K562 (cell line): ENCODE measurements at regions not wholly inside any gene's neighbourhood (a gene's known extent, or its start where the extent isn't known, plus 50 kb on each side); places are given as distances from the start of the nearest gene placed in this dataset.

Experiments
- ATAC-seq: fragments of 200-7000 bp; cut with Tn5 transposase; 3 replicates; pipeline ENCODE4 v1.9.1; 2020; ENCODE audit warnings: moderate library complexity
- BruUV-seq: library from RNA; stranded (reverse); fragments of 400-500 nt; replicated peaks from 2 replicates; lab custom pipeline; 2021; lab: Mats Ljungman, UMichigan
- CTCF ChIA-PET: fragments of 300-600 bp; formaldehyde crosslinking; extraction: SDS; loops from one replicate; lab custom pipeline; 2021; ENCODE audit warnings: low intra/inter-chr PET ratio; lab: Yijun Ruan, JAX
- POLR2A ChIA-PET: fragments of 300-600, 350-650 bp; sonication (Branson Sonifier 250); formaldehyde crosslinking; extraction: SDS; loops from one replicate; lab custom pipeline; 2021; ENCODE audit warnings: antibody characterized with exemption, inconsistent platforms; lab: Yijun Ruan, JAX
- DNase-seq, 4 experiments: peaks; one replicate each; pipeline versions ENCODE4 v3.0.0 to v3.0.0-alpha.2; 2011 to 2018; ENCODE audit warnings: low spot score in 3 of 4, mixed read lengths in 3 of 4; ENCODE audit errors: extremely low read depth in 1 of 4
- FAIRE-seq: peaks from 2 replicates; lab custom pipeline; 2011; peaks lifted over from hg19 to GRCh38; lab: Jason Lieb, UNC
- H2AFZ ChIP-seq: 2 replicates; pipeline ENCODE4 v1.6.0; 2011; ENCODE audit warnings: low read depth, low read length, control low read depth, inconsistent platforms
- H3K27ac ChIP-seq: fragments of 200-600 bp; 3 replicates; pipeline ENCODE4 v1.8.0; 2011; ENCODE audit warnings: low read depth, mild to moderate bottlenecking, control low read depth, inconsistent platforms, low read length, moderate library complexity, mixed read lengths; ENCODE audit errors: extremely low read depth
- H3K27me3 ChIP-seq, 2 experiments: fragments of 300-600 bp in 1 of 2; 2 replicates in 1 of 2; 3 replicates in 1 of 2; pipeline versions ENCODE4 v1.6.0 to v1.8.0; 2011; ENCODE audit warnings: inconsistent platforms in 2 of 2, low read length in 2 of 2, mild to moderate bottlenecking in 1 of 2, mixed read lengths in 1 of 2, moderate library complexity in 1 of 2; ENCODE audit not compliant: control insufficient read depth in 2 of 2, insufficient read depth in 2 of 2
- H3K36me3 ChIP-seq: fragments of 300-600 bp; 3 replicates; pipeline ENCODE4 v1.8.0; 2011; ENCODE audit warnings: mild to moderate bottlenecking, low read length, inconsistent platforms; ENCODE audit not compliant: control insufficient read depth, insufficient read depth
- H3K4me1 ChIP-seq, 2 experiments: fragments of 200-600 bp in 1 of 2; replicated peaks in 1 of 2; 2 replicates in 1 of 2; 3 replicates in 1 of 2; pipeline versions ENCODE4 v1.5.1 to v1.8.0; 2011; ENCODE audit warnings: inconsistent platforms in 2 of 2, low read length in 2 of 2, mild to moderate bottlenecking in 1 of 2, mixed read lengths in 1 of 2, moderate library complexity in 1 of 2; ENCODE audit not compliant: control insufficient read depth in 2 of 2, insufficient read depth in 2 of 2
- H3K4me2 ChIP-seq: 2 replicates; pipeline ENCODE4 v1.6.1; 2011; ENCODE audit warnings: low read length, control low read depth, inconsistent platforms, mixed read lengths; ENCODE audit not compliant: insufficient read depth
- H3K4me3 ChIP-seq: fragments of 200-600 bp; sonication (generic), shearing (Covaris generic); 2 replicates; pipeline ENCODE4 v1.5.1; 2016; ENCODE audit warnings: control low read depth, inconsistent platforms
- H3K79me2 ChIP-seq: fragments of 200-600 bp; 3 replicates; pipeline ENCODE4 v1.8.0; 2011; ENCODE audit warnings: low read length, inconsistent platforms; ENCODE audit not compliant: control insufficient read depth, insufficient read depth
- H3K9ac ChIP-seq, 2 experiments: 2 replicates each; pipeline versions ENCODE4 v1.6.0 to v1.6.1; 2011; ENCODE audit warnings: low read depth in 2 of 2, low read length in 2 of 2, control low read depth in 1 of 2, inconsistent platforms in 1 of 2, mild to moderate bottlenecking in 1 of 2, mixed read lengths in 1 of 2; ENCODE audit not compliant: insufficient read depth in 1 of 2
- H3K9me1 ChIP-seq: one replicate; pipeline ENCODE4 v1.6.0; 2011; ENCODE audit warnings: inconsistent platforms, mild to moderate bottlenecking, low read length, moderate library complexity; ENCODE audit not compliant: control insufficient read depth, insufficient read depth
- H3K9me3 ChIP-seq: replicated peaks from 2 replicates; pipeline ENCODE4 v1.5.1; 2011; ENCODE audit warnings: low read depth, low read length, inconsistent platforms; ENCODE audit not compliant: control insufficient read depth, insufficient read depth
- H4K20me1 ChIP-seq: replicated peaks from 2 replicates; pipeline ENCODE4 v1.6.1; 2011; ENCODE audit warnings: low read length, inconsistent platforms, mixed read lengths; ENCODE audit not compliant: control insufficient read depth, insufficient read depth
- E2F3 ChIP-seq: fragments of 250-450 bp; sonication (Bioruptor Pico); IDR thresholded peaks from 2 replicates; pipeline ENCODE4 v1.4.0; 2020; ENCODE audit warnings: mild to moderate bottlenecking
- EP300 ChIP-seq: IDR thresholded peaks from 2 replicates; pipeline ENCODE4 v1.6.1; 2012; ENCODE audit warnings: low read length, improper control_type of control experiment
- FOXO4 ChIP-seq: fragments of 450-650 bp; formaldehyde crosslinking; IDR thresholded peaks from 2 replicates; pipeline ENCODE4 v1.4.0; 2020; ENCODE audit warnings: mild to moderate bottlenecking, moderate library complexity
- HMGN3 ChIP-seq: IDR thresholded peaks from 2 replicates; pipeline ENCODE4 v1.6.1; 2011; ENCODE audit warnings: borderline replicate concordance, low read depth, mild to moderate bottlenecking, mixed read lengths, low read length; ENCODE audit not compliant: insufficient read length; ENCODE audit errors: extremely low read depth
- IFI16 ChIP-seq: fragments of 250-450 bp; sonication (Bioruptor Pico); IDR thresholded peaks from 2 replicates; pipeline ENCODE4 v2.1.2; 2022; ENCODE audit warnings: mild to moderate bottlenecking, inconsistent platforms
- KLF6 ChIP-seq: fragments of 250-450 bp; sonication (Bioruptor Pico); IDR thresholded peaks from 2 replicates; pipeline ENCODE4 v1.4.0; 2020; ENCODE audit warnings: mild to moderate bottlenecking, moderate library complexity, borderline replicate concordance
- MCM7 ChIP-seq, 2 experiments: fragments of 450-650 bp; IDR thresholded peaks; 2 replicates each; pipeline ENCODE4 v1.6.1; 2016 to 2018
- PKNOX1 ChIP-seq: fragments of 450-650 bp; IDR thresholded peaks from 2 replicates; pipeline ENCODE4 v1.6.1; 2016
- POLR3A ChIP-seq: IDR thresholded peaks from 2 replicates; pipeline ENCODE4 v1.6.1; 2011; ENCODE audit warnings: borderline replicate concordance, mild to moderate bottlenecking, moderate library complexity; ENCODE audit not compliant: insufficient read length, insufficient read depth; ENCODE audit errors: extremely low read depth
- RBM34 ChIP-seq: fragments of 200-400 bp; formaldehyde crosslinking; IDR thresholded peaks from 2 replicates; pipeline ENCODE4 v1.6.1; 2018; ENCODE audit warnings: low read length, borderline replicate concordance; ENCODE audit not compliant: insufficient read depth
- REST ChIP-seq, 2 experiments: fragments of 450-650 bp; formaldehyde crosslinking in 1 of 2; IDR thresholded peaks; 2 replicates each; pipeline versions ENCODE4 v1.4.0 to v1.6.1; 2014 to 2020; ENCODE audit warnings: mild to moderate bottlenecking in 2 of 2, borderline replicate concordance in 1 of 2, low read depth in 1 of 2
- RHOXF2B ChIP-seq: fragments of 250-450 bp; sonication (Bioruptor Pico); conservative IDR thresholded peaks from 2 replicates; pipeline ENCODE4 v1.5.1; 2021
- WGBS: fragments of 100-300 bp; shearing (Covaris generic); methylation state at CpG from one replicate; pipeline ENCODE4 v1.1.6; 2016; ENCODE audit warnings: low coverage, mixed read lengths; ENCODE audit not compliant: insufficient coverage; ENCODE audit errors: missing lambda C conversion rate; 5-methylcytosine and 5-hydroxymethylcytosine counted together
- in situ Hi-C: fragments of 300-500 bp; cut with MboI; formaldehyde crosslinking; loops from 4 replicates; pipeline ENCODE4 v1.15.0; 2018; ENCODE audit warnings: inconsistent platforms, mixed read lengths
- intact Hi-C: fragments of 100-400 bp; cut with micrococcal nuclease; formaldehyde crosslinking; loops from 2 replicates; pipeline ENCODE4 v1.14.2; 2022

GRCh38 chr6:76942203-76942966, 520.9 kb downstream of the HTR1B start:
- in situ Hi-C loops (no loop called here), intact Hi-C loops (no loop called here)
- Histone ChIP-seq H3K4me2 (no peak overlapping the region), H3K4me1 (no peaks in the 10 kb centered on the region), H3K27me3 (no peaks in the 10 kb centered on the region), H2AFZ (no peak overlapping the region), H3K9me3 (no peaks in the 10 kb centered on the region), H3K79me2 (no peaks in the 10 kb centered on the region), H3K9me1 (no peaks in the 10 kb centered on the region), H3K9ac (no peak overlapping the region), H4K20me1 (no peaks in the 10 kb centered on the region), H3K27ac (no peak overlapping the region), H3K36me3 (no peaks in the 10 kb centered on the region), H3K4me3 (no peak overlapping the region)
- 5% methylated on average over 2 of the region's 2 CpGs for WGBS
- ChIA-PET POLR2A (no interaction called here), CTCF (no interaction called here)
- DNase-seq (no peak), ATAC-seq (no peak), FAIRE-seq (no peak)
- BruUV-seq: no TSS peak
- TF ChIP-seq E2F3: no peak
- no peak for TF ChIP-seq POLR3A
- TF ChIP-seq HMGN3: no peak
- no peak for TF ChIP-seq PKNOX1
- TF ChIP-seq KLF6 (CRISPR knock-in tag): no peak
- no peak for TF ChIP-seq REST (IDR thresholded peaks at IDR 0.05; ENCODE audit: borderline replicate concordance)
- TF ChIP-seq REST (CRISPR knock-in tag; IDR thresholded peaks at IDR 0.05; ENCODE audit: low read depth): no peak
- no peak for TF ChIP-seq FOXO4 (CRISPR knock-in tag)
- no peak for TF ChIP-seq EP300
- no peak for TF ChIP-seq MCM7 (IDR thresholded peaks at IDR 0.05)
- TF ChIP-seq IFI16: no peak
- no peak for TF ChIP-seq RBM34
- no peak for TF ChIP-seq RHOXF2B
